ENCODE measurements at regions not wholly inside any gene's neighbourhood (a gene's known extent, or its start where the extent isn't known, plus 50 kb on each side); places are given as distances from the start of the nearest gene placed in this dataset.

GRCh38 chr6:21371676-21372171 is 221.8 kb upstream of the SOX4 start (continued):
- TF ChIP-seq, protein P1, sequence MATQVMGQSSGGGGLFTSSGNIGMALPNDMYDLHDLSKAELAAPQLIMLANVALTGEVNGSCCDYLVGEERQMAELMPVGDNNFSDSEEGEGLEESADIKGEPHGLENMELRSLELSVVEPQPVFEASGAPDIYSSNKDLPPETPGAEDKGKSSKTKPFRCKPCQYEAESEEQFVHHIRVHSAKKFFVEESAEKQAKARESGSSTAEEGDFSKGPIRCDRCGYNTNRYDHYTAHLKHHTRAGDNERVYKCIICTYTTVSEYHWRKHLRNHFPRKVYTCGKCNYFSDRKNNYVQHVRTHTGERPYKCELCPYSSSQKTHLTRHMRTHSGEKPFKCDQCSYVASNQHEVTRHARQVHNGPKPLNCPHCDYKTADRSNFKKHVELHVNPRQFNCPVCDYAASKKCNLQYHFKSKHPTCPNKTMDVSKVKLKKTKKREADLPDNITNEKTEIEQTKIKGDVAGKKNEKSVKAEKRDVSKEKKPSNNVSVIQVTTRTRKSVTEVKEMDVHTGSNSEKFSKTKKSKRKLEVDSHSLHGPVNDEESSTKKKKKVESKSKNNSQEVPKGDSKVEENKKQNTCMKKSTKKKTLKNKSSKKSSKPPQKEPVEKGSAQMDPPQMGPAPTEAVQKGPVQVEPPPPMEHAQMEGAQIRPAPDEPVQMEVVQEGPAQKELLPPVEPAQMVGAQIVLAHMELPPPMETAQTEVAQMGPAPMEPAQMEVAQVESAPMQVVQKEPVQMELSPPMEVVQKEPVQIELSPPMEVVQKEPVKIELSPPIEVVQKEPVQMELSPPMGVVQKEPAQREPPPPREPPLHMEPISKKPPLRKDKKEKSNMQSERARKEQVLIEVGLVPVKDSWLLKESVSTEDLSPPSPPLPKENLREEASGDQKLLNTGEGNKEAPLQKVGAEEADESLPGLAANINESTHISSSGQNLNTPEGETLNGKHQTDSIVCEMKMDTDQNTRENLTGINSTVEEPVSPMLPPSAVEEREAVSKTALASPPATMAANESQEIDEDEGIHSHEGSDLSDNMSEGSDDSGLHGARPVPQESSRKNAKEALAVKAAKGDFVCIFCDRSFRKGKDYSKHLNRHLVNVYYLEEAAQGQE (IDR thresholded peaks at IDR 0.05; ENCODE audit: low read depth), result no peak
- no peak for TF ChIP-seq YY1 (IDR thresholded peaks at IDR 0.05; ENCODE audit: extremely low read depth, insufficient replicate concordance, low read depth, low read length)
- no peak for TF ChIP-seq EZH2phosphoT487 (IDR thresholded peaks at IDR 0.05; ENCODE audit: borderline replicate concordance)
- TF ChIP-seq, protein P2, sequence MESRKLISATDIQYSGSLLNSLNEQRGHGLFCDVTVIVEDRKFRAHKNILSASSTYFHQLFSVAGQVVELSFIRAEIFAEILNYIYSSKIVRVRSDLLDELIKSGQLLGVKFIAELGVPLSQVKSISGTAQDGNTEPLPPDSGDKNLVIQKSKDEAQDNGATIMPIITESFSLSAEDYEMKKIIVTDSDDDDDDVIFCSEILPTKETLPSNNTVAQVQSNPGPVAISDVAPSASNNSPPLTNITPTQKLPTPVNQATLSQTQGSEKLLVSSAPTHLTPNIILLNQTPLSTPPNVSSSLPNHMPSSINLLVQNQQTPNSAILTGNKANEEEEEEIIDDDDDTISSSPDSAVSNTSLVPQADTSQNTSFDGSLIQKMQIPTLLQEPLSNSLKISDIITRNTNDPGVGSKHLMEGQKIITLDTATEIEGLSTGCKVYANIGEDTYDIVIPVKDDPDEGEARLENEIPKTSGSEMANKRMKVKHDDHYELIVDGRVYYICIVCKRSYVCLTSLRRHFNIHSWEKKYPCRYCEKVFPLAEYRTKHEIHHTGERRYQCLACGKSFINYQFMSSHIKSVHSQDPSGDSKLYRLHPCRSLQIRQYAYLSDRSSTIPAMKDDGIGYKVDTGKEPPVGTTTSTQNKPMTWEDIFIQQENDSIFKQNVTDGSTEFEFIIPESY (IDR thresholded peaks at IDR 0.05; ENCODE audit: extremely low read depth, insufficient replicate concordance, low read length), result no peak
- TF ChIP-seq JUND (IDR thresholded peaks at IDR 0.05), result no peak
- TF ChIP-seq ELF1 (IDR thresholded peaks at IDR 0.05; ENCODE audit: borderline replicate concordance, low read depth), result no peak
- no peak for TF ChIP-seq SIN3A (IDR thresholded peaks at IDR 0.05; ENCODE audit: low read depth)

Data from HCT116 (cell line).